Neural progenitor cell (in vitro differentiated cells): ENCODE measurements at regions not wholly inside any gene's neighbourhood (a gene's known extent, or its start where the extent isn't known, plus 50 kb on each side); places are given as distances from the start of the nearest gene placed in this dataset.

ENCODE experiments used
- CTCF ChIP-seq: fragments of 200-600 bp; sonication (generic); IDR thresholded peaks from 2 replicates; pipeline ENCODE4 v1.5.1; 2017; ENCODE audit warnings: antibody characterized with exemption, mild to moderate bottlenecking
- EZH2 ChIP-seq: fragments of 200-600 bp; sonication (generic); IDR thresholded peaks from 2 replicates; pipeline ENCODE4 v1.6.1; 2017; ENCODE audit warnings: antibody characterized with exemption, mild to moderate bottlenecking, moderate library complexity
- EZH2phosphoT487 ChIP-seq: fragments of 200-600 bp; sonication (generic); IDR thresholded peaks from 2 replicates; pipeline ENCODE4 v1.6.1; 2017; ENCODE audit warnings: antibody characterized with exemption

- TF ChIP-seq EZH2 (no peak), CTCF (no peak), EZH2phosphoT487 (no peak)
These were observed 979.9 kb upstream of the GBE1 start for GRCh38 chr3:82741346-82741745.
